ENCODE measurements at regions not wholly inside any gene's neighbourhood (a gene's known extent, or its start where the extent isn't known, plus 50 kb on each side); places are given as distances from the start of the nearest gene placed in this dataset.
"Not testable (repeated sequence)": the region's sequence is repeated elsewhere in the genome, so short reads cannot be mapped to it uniquely, and the experiment has no call there.

DNA sequence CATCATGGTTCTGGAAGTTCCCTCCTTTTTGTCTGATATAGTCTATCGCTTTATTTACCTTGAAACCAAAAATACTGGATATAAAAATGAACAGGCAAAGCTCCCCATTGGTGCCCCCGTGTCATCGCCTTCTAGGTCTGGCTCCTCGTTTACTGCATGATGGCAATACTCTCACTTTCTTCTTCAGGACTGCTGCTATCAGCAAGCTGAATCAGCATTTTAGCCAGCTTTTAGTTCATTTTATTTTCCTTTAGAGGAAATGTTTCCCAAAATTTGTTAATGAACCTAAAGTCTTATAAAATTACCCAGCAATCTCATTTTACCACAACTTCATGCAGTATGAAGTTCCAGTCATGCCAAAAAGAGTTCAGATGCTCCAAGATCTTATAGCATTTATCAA is 80.5 kb downstream of the ZIC3 start:
- no peak for DNase-seq

DNA sequence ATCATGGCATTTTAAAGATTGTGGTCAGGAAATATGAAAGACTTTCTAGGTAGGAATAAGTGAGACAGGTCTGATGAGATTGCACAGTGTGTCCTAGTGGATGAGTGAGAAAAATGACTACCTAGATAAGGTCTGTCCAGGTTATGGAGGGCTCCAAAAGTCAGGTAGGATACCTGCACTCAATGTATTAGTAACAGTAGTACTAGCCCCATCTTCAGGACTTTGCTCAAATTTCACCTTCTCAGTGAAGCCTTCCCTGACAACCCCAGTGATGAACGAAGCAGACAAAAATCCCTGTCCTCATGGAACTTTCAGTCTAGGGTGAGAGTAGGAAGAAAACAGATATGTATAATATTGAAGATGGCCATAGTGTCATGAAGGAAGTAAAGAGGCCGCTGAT is 85.7 kb downstream of the ZIC3 start:
- no peak for DNase-seq

DNA sequence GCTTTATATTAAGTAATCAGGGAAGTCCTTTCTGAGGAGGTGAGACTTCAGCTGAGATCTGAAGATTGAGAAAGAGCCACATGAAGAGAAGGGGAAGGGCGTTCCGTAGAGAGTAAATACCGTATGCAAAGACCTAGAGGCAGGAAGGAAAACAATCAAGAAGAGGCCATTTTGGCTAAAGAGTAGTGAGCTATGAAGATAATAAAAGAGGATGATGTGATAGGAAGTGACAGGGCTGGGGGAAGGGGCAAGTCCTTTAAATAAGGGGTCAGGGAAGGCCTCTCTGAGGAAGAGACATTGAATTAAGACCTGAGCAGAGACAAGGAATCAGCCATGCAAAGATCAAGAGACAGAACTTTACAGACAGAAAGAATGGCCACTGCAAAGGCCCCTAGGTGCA is 86.2 kb downstream of the ZIC3 start:
- DNase-seq, result no peak

DNA sequence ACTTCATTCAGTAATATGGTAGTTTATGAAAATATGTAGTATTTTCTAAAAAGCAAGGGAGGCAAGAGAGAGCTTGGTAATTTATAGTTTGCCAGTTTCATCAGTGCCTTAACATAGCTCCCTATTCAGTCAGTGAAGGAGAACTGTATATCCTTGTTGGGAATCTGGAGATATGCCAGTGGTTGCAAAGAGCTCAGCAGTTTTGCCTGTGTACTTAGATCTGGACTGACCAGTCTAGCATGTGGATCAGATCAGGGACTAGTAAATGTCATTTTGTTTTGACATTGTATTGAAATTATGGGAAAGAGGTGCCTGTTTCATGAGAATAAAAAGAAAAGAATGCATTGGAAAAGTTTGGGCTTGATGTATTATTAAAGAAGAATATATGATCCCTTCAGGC is 88.6 kb downstream of the ZIC3 start:
- DNase-seq, result no peak

DNA sequence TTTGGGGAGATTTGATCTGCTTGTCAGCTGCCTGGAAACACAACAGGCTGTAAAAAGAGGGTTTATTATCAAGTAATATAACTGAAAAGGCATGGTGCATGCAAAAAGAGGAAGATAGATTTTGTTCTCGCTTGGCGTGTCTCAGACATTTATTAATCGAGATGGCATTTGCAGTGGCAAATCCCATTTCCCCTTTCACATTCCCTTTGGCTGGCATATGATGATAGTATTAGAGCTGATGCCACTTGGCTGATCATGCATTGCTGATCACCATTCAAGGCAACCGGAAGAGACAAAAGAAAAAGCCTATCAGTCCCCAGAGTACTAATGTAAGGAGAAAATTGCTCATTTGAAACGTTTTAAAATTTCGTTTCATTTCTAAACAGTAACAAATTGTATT is 101.8 kb downstream of the ZIC3 start:
- DNase-seq, result no peak

DNA sequence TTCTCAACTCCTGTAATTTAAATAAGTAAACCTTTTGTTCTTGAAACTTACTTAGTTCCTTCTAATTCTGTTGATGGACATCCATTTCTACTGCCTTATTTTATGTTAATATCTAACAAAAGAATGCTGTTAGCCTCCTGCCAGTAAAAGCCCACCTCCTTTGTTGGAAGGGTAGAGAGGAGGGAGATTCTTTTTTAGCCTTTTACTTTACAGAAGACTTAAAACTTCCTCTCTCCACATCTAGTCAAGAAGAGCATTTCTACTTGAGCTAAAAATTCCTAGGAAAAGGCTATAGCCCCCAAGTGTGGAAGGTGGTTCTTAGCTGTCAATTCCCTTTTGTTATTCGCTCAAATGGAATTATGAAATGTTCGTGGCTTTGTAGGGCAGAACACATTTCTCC is 118.7 kb downstream of the ZIC3 start:
- DNase-seq, result no peak

DNA sequence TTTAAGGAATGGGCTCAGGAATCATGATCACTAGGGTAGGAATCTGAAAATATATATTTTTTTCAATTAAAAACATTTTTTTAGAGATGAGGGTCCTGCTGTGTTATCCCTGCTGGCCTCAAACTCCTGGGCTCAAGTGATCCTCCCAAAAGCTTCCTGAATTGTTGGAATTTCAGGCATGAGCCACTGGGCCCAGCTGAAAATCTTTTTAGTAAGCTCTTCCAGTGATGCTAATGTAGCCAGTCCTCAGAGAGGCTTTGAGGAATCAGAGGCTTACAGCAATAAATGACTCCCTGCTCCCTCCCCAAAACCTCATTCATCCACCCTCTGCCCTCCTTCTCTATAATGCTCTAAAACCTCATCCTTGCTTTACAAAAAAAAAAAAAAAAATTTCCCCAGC is 129.5 kb downstream of the ZIC3 start:
- DNase-seq, result no peak

DNA sequence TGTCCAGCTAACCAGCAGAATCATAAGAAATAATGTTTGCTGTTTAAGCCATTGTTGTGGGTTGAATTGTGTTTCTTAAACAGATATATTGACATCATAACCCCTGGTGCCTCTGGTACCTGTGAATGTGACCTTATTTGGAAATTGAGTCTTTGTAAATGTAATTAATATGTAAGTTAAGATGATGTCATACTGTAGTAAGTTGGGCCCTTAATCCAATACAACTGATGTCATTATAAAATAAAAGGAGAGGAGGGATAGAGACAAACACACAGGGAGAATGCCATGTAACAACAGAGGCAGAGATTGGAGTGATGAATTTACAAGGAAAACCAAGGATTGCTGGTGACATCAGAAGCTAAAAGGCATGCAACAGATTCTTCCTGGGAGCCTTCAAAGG is 141.4 kb downstream of the ZIC3 start:
- DNase-seq, result no peak

DNA sequence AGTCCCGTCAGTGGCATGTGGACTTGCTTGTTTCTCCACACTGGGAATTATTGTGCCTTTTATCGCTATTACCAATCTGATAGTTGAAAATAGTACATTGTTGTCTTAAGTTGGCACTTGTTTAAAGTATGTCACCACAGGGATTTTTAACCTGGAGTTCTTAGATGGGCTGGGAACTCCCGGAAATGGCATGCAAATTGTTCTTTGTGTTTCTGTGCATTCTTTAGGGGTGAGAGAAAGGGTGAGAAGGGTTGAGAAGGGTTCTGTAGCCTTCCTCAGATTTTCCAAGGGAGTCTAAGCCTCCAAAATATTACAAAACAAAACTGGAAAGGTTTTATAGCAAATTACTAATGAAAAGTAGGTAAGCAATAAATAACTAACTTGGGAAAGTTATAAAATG is 176.9 kb downstream of the ZIC3 start:
- DNase-seq, result no peak

DNA sequence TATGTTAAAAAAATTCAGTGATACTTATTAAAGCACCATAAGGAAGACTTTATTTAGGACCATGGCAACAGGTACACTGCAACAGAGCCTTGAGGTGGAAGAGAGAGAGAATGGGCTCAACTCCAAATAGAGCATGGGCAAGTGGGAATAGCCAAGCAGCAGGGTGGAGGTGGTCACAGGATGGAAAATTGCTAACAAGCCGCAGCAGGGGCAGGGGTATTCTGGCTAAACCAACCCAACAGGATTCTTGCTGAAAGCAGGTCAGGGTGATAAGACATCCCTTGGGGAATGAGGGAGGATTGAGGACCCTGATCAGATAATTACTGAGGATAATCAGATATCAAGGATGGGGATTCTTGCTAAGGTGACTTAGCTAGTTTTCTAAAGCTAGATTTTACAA is 177.5 kb downstream of the ZIC3 start:
- DNase-seq, result no peak

DNA sequence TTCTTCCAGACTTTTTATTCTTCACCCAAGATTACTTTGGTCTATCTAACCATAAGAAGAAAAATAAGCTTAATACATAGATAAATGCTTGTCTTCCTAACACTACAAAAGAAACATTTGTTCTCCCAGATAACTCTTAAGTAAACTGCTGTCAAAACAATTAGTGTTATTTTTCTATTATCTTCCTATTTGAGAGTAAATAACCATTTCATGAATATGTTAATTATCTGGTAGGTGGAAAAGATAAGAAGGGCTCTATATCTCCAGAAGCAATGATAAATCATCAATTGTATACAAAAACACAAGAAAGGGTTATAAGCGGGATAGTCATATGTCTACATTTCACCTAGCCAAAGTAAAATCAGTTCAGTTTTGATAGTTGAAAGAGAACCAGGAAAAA is 180.4 kb downstream of the ZIC3 start:
- DNase-seq, result no peak

DNA sequence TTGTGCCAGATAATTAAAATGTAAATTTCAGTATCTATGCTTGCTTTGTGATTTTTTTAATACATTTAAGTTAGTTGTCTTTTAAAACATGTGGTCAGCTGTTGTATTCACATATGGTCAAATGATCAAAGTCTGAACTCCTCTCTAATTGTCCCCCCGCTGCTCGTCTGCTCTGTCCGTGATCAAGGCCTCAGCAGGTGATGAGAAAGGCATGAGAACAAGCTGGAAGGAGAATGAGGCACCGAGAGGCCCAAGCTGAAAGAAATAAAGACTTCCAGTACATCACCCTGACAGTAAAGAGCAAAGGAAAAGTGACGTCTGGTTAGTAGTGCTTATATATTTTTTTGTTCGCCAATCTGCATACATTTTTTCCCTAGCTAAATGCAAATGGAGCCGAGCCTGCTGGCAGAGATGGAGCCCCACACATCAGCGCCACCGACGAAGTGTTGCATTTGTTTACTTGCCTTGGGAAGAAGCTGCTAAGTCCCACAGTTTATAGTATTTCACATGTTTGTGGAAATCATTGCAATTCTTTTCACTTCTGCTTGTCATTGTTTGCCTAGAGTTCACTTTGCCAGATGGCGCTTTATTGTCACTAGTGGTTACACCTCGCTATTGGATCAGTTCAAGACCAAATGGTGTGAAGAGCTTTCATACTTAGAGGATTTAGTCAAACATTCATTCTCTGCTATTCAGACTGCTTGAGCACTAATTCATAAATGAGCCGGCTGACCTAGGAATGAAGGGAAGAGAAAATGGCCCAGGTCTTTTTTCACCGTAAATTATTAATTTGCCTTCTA is 181.5 kb downstream of the ZIC3 start:
- no peak for DNase-seq

DNA sequence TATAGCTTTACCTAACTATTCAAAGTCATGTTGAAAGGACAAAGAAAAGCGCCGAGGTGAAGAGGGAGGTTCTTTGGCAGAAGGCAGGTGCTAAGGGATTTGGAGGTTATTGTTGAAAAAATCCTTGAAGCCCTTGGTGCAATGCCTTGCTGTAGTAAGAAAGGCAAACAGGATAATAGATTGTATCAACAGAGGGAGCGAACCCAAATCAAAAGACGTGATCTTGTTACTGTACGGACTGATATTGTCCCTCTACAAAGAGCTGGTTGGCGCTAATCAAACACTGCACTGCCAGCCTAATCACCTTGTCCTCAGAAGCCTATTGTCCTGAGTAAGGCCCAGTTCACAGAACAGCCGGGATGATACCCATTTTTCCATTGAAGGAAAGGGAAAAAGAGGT is 182.9 kb downstream of the ZIC3 start:
- DNase-seq, result no peak

DNA sequence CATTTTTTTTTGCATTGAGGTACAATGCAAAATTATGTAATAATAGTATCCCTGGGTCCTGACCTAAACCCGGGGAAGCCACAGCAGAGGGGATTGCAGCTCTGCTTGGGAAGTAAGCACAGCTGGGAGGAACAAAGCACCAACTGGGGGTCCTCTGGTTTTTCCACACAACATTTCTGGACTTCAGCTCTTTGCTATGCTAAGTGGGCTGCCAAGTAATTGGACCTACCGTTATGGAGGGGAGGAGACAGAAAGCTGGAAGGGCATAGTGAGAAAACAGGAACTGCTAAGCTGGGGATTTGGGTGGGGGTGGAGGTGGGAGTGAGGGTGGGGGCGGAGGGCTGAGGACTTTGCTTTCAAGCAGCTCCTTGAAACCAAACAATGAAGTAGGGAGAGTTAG is 183.3 kb downstream of the ZIC3 start:
- DNase-seq, result no peak

DNA sequence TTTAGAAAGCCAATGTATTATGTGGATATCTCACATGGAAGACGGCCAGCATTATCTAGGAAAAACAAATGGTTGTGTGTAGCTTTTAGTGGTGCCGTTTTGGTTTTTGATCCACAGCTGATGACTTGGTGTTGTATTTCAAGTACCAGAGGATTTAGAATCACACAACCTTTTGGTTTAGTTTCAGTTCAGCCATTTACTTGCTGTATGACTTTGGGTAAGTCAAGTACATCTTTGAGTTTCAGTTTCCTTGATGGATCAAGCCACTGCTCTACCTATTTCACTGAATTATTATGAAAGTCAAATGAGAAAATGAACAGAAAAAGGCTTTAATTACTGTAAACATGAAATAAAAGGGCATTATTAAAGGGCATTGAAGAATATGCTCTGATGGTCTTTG is 205.6 kb downstream of the ZIC3 start:
- no peak for DNase-seq

DNA sequence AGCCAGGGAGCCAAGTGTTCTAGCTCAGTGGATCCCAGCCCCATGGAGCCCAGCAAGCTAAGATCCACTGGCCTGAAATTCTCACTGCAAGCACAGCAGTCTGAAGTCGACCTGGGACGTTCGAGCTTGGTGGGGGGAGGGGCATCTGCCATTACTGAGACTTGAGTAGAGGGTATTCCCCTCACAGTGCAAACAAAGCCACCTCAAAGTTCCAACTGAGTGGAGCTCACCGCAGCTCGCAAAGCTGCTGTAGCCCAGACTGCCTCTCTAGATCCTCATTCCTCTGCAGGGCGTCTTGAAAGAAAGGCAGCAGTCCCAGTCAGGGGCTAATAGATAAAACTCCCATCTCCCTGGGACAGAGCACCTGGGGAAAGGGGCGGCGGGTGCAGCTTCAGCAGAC is 226.3 kb downstream of the ZIC3 start:
- no peak for DNase-seq

DNA sequence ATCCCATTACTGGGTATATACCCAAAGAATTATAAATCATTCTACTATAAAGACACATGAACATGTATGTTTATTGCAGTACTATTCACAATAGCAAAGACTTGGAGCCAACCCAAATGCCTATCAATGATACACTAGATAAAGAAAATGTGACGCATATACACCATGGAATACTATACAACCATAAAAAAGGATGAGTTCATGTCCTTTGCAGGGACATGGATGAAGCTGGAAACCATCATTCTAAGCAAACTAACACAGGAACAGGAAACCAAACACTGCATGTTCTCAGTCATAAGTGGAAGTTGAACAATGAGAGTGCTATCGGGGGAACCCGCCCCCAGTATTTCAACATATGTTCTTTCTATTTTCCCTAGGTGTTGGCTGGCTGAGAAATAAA is 232.0 kb downstream of the ZIC3 start:
- DNase-seq, result not testable (repeated sequence)

DNA sequence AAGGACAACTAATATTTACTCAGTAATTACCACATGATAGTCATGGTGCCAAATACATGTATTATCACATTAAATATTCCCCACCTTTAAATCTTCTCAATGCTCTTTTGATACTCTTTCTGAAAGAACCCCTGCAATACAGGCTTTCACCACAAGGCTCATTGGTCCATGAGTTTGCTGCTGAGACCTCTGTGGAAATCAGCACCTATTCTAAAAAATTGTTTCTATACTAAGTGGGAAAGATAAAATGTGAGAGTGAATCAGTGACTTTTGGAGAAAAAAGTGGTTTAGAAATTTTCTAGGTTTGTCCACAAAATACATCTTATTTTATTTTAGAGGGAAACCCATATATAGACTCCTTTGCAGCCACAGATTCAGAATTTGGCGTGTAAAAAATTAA is 257.3 kb downstream of the ZIC3 start:
- no peak for DNase-seq

DNA sequence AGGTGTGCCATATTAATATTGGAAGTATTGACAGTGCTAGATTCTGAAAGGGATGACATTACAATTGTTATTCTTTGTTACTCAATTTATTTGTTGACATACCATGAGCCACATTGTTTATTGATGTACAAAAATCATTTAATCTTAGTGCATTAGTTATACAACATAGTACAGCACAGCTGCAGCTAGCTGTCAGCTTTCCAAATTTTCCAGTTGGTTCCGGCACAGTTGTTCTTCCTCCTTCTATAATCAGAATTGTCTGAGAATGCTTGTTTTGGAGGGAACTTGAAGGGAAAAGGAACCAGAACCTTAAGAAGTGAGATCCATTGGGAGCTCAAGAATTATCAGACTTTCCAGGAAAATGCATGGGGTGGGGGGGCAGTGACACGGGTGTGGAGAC is 281.4 kb downstream of the ZIC3 start:
- DNase-seq, result no peak

DNA sequence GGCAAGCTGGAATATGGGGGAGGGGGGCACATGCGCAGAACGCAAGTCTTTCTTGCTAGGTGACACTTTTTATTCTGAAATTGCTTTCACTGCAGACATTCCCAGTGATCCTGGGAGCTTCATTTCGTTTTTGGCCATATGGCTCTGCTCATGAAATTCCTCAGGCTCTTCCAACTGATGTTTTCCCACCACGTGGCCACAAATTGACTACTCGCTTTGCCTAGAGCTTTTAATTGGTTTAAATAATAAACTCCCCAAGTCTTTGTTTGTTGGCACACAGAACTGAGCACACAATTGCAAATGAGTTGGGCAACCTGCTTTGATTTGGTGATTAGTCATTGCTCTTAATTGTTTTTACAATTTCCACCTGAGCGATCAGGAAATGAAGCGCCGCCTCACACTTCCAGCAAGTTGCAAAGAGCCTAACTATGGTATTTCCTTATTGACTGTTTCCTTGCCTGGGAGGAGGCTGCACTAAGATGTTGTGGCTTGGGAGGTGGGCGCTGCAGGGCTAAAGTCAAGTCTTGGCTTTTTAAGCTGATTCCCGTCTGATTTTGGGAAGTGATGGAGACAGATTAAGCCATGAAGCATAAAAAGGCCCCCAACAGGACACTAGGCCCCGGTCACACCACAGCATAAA is 282.5 kb downstream of the ZIC3 start:
- no peak for DNase-seq

DNA sequence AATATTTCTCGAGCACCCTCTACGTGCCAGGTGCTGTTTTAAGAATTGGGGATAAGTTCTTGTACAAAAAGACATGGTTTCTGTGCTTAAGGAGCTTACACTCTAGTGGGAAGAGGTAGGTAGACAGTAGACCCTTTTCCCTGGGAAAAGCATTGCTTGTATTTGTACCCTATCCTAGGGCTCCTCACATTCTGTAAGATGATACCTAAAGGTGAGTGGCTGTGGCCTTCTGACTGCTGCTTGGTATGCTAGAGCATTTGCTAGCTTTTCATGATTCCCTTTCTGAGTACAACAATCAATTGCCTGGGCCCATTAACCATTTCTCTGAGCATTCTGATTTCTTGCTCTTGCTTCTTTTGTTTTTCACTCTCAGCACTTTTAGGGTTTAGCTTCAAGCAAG is 286.6 kb downstream of the ZIC3 start:
- no peak for DNase-seq

DNA sequence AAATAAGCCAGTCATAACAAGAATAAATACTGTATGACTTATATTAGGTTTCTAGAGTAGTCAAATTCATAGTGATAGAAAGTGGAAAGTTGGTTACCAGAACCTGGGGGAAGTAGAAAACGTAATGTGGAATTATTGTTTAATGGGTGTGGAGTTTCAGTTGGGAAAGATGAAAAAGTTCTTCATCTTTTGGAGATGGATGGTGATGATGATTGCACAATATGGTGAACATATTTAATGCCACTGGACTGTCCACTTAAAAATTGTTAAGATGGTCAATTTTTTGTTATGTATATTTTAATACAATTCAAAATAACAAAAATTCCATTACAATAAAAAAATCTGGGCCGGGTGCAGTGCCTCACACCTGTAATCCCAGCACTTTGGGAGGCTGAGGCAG is 289.6 kb downstream of the ZIC3 start:
- no peak for DNase-seq

DNA sequence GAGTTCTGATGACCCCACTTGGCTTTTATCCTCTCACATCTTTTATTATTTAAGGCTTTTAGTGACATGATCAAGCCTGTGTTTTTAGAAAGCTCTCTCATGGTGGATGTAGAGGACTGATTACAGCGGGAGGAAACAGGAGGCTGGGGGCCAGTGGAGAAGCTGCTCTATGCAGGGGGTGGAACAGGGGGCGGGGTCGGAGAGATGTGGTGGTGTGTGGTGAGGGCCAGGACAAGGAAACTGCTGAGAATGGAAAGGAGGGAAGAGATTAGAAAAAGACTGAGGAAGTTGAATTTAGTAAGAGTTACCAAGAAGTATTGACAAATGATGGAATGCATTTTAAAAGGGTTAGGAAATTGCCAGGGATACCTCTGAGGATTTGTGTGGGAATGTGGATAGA is 292.2 kb downstream of the ZIC3 start:
- DNase-seq, result no peak

DNA sequence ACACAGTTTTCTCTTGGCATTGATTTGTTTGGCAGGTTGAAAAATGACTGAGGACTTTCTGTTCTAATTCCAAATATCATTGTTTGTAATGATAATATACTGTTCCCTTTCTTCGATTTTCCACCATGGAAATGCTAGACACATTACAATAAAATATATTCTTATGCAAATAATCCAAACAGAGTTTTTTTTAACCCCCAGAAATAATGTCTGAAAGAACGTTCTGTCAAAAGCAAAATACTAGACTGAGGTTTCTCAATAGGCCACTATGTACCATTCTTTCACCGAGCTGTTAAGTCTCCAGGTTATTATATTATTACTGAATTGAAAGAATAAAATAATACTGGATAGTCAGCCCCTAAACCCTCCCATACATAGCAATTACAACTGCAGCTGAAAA is 312.5 kb downstream of the ZIC3 start:
- DNase-seq, result no peak

DNA sequence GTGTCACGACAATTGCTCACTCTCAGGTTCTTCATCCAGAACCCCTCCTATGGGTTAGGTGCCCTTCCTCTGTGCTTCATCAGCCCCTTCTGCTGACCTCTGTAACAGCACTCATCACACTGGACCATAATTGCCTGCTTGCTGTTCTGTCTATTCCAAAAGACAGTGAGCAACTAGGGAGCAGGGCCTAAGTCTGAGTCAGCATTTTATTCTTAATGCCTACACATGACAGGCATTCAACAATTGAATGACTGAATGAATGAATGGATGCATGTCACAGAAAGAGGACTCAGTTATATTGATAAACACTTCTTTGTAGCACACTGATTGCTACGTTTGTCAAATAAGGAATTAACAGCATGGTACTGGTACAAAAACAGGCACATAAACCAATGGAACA is 317.0 kb downstream of the ZIC3 start:
- no peak for DNase-seq
